ENCODE measurements at regions not wholly inside any gene's neighbourhood (a gene's known extent, or its start where the extent isn't known, plus 50 kb on each side); places are given as distances from the start of the nearest gene placed in this dataset.

- no peak for TF ChIP-seq CREB1 (IDR thresholded peaks at IDR 0.05; ENCODE audit: low read depth)
- no peak for TF ChIP-seq EP300 (IDR thresholded peaks at IDR 0.05; ENCODE audit: borderline replicate concordance)
- no peak for TF ChIP-seq RAD21 (IDR thresholded peaks at IDR 0.05; ENCODE audit: low read depth)
- no peak for TF ChIP-seq MAX (IDR thresholded peaks at IDR 0.05)
- no peak for TF ChIP-seq EGR1 (IDR thresholded peaks at IDR 0.05)
- TF ChIP-seq REST (IDR thresholded peaks at IDR 0.05; ENCODE audit: low read depth), result no peak
- no peak for TF ChIP-seq CEBPB (IDR thresholded peaks at IDR 0.05)
- TF ChIP-seq USF1 (IDR thresholded peaks at IDR 0.05), result no peak
- TF ChIP-seq FOXM1 (IDR thresholded peaks at IDR 0.05; ENCODE audit: borderline replicate concordance, low read depth), result no peak
- TF ChIP-seq YY1 (IDR thresholded peaks at IDR 0.05; ENCODE audit: low read depth), result no peak
- TF ChIP-seq ZBTB7A (IDR thresholded peaks at IDR 0.05; ENCODE audit: low read depth), result no peak
- no peak for TF ChIP-seq TAF1 (IDR thresholded peaks at IDR 0.05; ENCODE audit: low read depth)
Measured at GRCh38 chr3:43201581-43201980, 84.8 kb upstream of the SNRK start.

Data from Ishikawa (cell line).